VCaP (cell line): ENCODE measurements at regions not wholly inside any gene's neighbourhood (a gene's known extent, or its start where the extent isn't known, plus 50 kb on each side); places are given as distances from the start of the nearest gene placed in this dataset.

Experiments
- H3K27ac ChIP-seq: fragments of 450-650 bp; 2 replicates; pipeline ENCODE4 v1.5.1; 2017
- CTCF ChIP-seq: fragments of 450-650 bp; conservative IDR thresholded peaks from 2 replicates; pipeline ENCODE4 v1.5.1; 2017; ENCODE audit warnings: mild to moderate bottlenecking, moderate library complexity

- no peak for TF ChIP-seq CTCF
- no peak overlapping the region for H3K27ac ChIP-seq
Observed at GRCh38 chr5:128637031-128637430, 99.0 kb upstream of the FBN2 start.

DNA sequence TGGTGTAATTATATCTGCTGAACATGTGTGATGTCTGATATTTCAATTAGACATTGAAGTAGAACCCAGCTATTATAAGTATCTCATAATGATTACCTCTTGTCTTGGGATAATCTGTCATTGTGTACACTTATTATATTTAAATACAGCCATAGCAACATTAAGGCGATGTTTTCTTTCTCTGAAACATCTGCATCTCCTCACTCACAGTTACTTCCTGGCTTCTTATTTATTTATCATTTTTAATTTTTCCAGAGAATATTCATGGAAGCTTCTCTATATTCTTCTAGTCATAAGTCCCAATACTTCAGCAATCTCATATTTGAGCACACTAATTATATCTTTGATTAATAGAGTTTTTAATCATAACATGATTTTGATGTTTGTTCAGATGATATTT lies 103.8 kb upstream of the FBN2 start:
- no peak for TF ChIP-seq CTCF
- H3K27ac ChIP-seq = no peak overlapping the region

GRCh38 chr5:128644863-128645262 lies 106.8 kb upstream of the FBN2 start:
- TF ChIP-seq CTCF = no peak
- no peak overlapping the region for H3K27ac ChIP-seq

DNA sequence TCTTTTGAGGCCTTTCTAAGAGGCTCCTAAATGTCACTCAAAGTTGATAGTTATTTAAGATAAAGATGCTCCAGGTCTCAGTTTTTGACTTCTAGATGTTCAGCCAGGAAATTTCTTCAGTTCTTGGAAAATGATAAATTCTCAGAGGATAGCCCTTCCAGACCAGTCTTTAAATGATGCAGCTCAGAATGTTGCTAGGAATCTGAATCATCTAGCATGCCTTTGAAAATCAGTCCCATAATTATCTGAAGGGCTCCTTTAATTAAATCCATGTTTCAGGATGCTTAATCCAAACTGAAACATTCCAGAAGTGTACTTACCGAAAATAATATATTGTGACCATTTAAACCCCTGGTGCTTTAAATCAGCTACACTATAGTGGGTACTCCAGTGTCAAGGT lies 107.5 kb upstream of the FBN2 start:
- no peak for TF ChIP-seq CTCF
- H3K27ac ChIP-seq = no peak overlapping the region

GRCh38 chr5:128646176-128646575 lies 108.1 kb upstream of the FBN2 start:
- no peak for TF ChIP-seq CTCF

DNA sequence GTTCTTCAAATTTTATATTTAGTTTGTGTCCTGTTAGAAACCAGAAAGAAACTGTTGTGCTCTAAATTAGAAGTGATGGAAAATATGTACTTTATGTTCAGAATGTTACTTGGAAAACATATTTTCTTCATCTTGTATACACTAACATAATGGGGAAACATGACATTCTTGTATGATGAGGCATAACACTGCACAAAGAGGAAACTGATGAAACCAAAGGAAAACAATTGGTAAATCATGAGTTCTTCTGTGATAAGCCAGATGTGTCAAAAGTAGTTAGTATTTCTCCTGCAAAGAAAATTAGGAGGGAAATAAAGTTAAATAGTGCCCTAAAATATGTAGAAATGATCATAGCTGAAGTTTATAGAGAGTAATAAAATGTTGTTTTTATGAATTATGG lies 111.1 kb upstream of the FBN2 start:
- no peak overlapping the region for H3K27ac ChIP-seq
- TF ChIP-seq CTCF = no peak

More at GRCh38 chr5:128646176-128646575, 108.1 kb upstream of the FBN2 start:
- H3K27ac ChIP-seq = no peak overlapping the region

GRCh38 chr5:128662997-128663396 lies 125.0 kb upstream of the FBN2 start:
- H3K27ac ChIP-seq = no peak overlapping the region
- no peak for TF ChIP-seq CTCF

- H3K27ac ChIP-seq = no peak overlapping the region
- no peak for TF ChIP-seq CTCF
Observed at GRCh38 chr5:128665747-128666355, 127.8 kb upstream of the FBN2 start.
